Naive B cell (primary cell): ENCODE measurements at regions not wholly inside any gene's neighbourhood (a gene's known extent, or its start where the extent isn't known, plus 50 kb on each side); places are given as distances from the start of the nearest gene placed in this dataset.

Experiments
- ATAC-seq, 2 donors: fragments of 150-1000 bp; cut with Tn5 transposase; 2 replicates each; pipeline ENCODE4 v1.10.0; 2021; ENCODE audit warnings: low read depth in 2 of 2, mild to moderate bottlenecking in 2 of 2, moderate library complexity in 2 of 2
- DNase-seq: peaks from one replicate; pipeline ENCODE4 v3.0.0; 2022
- H3K27ac Mint-ChIP-seq, 6 donors: one replicate each; pipeline ENCODE4 v1.8.0; 2020 to 2022; ENCODE audit warnings: mild to moderate bottlenecking in 6 of 6, mixed read lengths in 6 of 6, moderate library complexity in 5 of 6, inconsistent platforms in 2 of 6
- H3K27me3 Mint-ChIP-seq, 3 donors: one replicate each; pipeline ENCODE4 v1.8.0; 2021 to 2022; ENCODE audit warnings: mixed read lengths in 3 of 3, mild to moderate bottlenecking in 1 of 3
- H3K36me3 Mint-ChIP-seq, 2 donors: one replicate each; pipeline ENCODE4 v1.8.0; 2020 to 2022; ENCODE audit warnings: mixed read lengths in 2 of 2, inconsistent platforms in 1 of 2, mild to moderate bottlenecking in 1 of 2
- H3K4me1 Mint-ChIP-seq, 3 donors: one replicate each; pipeline ENCODE4 v1.8.0; 2020 to 2022; ENCODE audit warnings: mixed read lengths in 3 of 3, inconsistent platforms in 1 of 3, mild to moderate bottlenecking in 1 of 3, moderate library complexity in 1 of 3
- H3K4me3 Mint-ChIP-seq, 8 donors: one replicate each; pipeline ENCODE4 v1.8.0; 2020 to 2022; ENCODE audit warnings: mild to moderate bottlenecking in 8 of 8, mixed read lengths in 8 of 8, moderate library complexity in 8 of 8, inconsistent platforms in 2 of 8
- H3K9me3 Mint-ChIP-seq, 7 donors: one replicate each; pipeline ENCODE4 v1.8.0; 2020 to 2022; ENCODE audit warnings: mixed read lengths in 7 of 7, mild to moderate bottlenecking in 5 of 7, inconsistent platforms in 2 of 7, moderate library complexity in 1 of 7

DNA sequence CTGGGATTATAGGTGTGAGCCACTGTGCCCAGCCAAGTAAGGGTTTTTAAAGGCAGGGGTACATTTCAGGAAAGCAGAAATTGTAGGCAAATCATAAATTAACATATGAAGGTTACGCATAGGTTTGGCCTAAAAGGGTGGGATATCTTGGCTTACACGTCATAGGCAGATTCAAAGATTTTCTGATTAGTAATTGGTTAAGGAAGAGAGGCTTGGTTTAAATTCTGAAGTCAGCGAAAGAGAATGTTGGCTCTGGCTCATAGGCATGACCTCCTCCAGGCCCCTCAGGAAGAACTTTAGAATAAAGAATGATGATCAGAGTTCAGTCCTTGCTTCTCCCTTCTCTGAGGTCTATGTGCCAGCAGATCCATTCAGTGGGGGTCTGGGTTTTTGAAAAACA, 124.8 kb upstream of the RBBP6 start:
- Mint-ChIP-seq H3K36me3 (peaks cover 0 to 8% of the 10 kb centered on the region in 2 donors), H3K27ac (no peak overlapping the region), H3K4me3 (no peak overlapping the region), H3K27me3 (peaks cover 16 to 20% (median 16%) of the 10 kb centered on the region in 3 donors), H3K9me3 (peaks cover 0 to 22% (median 14%) of the 10 kb centered on the region in 7 donors), H3K4me1 (no peaks in the 10 kb centered on the region)
- no peak for ATAC-seq
- DNase-seq: no peak

DNA sequence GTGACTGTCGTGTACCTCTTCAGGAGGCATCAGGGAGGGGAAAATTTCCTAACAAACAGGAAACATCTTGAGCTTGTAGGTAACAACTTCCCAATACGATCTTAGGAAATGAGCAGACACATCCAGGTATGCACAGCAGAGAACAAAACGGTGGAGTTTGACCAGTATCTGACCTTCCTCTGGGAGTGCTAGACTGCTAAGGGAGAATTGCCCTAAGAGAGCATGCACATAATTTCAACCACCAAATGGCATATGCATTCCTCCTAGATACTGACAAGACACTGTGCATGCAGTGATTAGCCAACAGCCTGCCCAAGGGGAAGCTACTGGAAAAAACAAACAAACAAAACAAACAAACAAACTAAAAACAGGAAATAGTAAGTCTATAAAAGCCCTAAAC, 120.6 kb upstream of the RBBP6 start:
- Mint-ChIP-seq H3K27ac (peak overlapping the region in 1 of 6 donors; percentile 10), H3K4me1 (peaks cover 0 to 8% (median 0%) of the 10 kb centered on the region in 3 donors), H3K27me3 (peaks cover 16 to 20% (median 16%) of the 10 kb centered on the region in 3 donors), H3K9me3 (peaks cover 0 to 20% (median 12%) of the 10 kb centered on the region in 7 donors), H3K36me3 (peaks cover 0 to 8% of the 10 kb centered on the region in 2 donors), H3K4me3 (no peak overlapping the region)
- DNase-seq: no peak
- no peak for ATAC-seq

DNA sequence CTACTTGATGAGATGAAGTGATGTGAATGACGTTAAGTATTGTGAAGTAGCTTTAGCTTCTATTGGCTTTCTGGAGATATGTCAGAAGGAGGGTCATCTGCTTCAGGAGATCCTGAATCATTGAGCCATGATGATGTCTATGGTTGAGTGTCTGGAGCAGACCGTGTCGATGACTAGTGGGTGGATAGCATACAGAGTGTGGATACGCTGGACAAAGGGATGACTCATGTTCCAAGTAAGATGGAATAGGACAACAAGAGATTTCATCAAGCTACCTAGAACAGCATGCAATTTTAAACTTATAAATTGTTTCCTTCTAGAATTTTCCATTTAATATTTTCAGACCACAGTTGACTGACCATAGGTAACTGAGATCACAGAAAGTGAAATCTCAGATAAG, 116.1 kb upstream of the RBBP6 start:
- Mint-ChIP-seq H3K27me3 (peaks cover 4 to 15% (median 10%) of the 10 kb centered on the region in 3 donors), H3K4me3 (no peak overlapping the region), H3K9me3 (peaks cover 0 to 5% (median 3%) of the 10 kb centered on the region in 7 donors), H3K4me1 (peaks cover 0 to 8% (median 0%) of the 10 kb centered on the region in 3 donors), H3K36me3 (no peaks in the 10 kb centered on the region), H3K27ac (no peak overlapping the region)
- DNase-seq: no peak
- no peak for ATAC-seq

DNA sequence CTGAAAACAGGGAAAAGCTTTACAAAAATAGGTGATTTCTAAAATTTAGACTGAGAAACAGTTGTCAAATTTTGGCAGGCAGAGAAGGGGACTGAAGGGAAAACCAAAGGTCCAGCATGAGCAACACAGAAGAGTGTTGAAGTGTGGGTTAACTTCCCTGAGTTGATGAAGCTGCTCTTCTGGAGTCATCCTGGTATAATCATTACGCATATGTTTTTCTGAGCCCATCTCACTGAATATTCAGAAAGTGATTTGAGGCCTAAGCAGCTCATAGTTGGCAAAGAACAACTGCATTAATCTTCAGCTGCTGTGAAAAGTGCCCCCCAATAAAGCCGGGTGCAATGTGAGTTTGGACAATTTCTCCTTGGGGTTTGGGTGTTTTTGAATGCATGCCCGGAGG, 115.0 kb upstream of the RBBP6 start:
- peaks cover 0 to 5% (median 3%) of the 10 kb centered on the region in 7 donors for H3K9me3 Mint-ChIP-seq
- no peak for DNase-seq
- no peak overlapping the region for H3K4me3 Mint-ChIP-seq
- H3K27ac Mint-ChIP-seq: no peak overlapping the region
- no peak for ATAC-seq
- peaks cover 0 to 10% (median 7%) of the 10 kb centered on the region in 3 donors for H3K27me3 Mint-ChIP-seq
- H3K36me3 Mint-ChIP-seq: no peaks in the 10 kb centered on the region
- H3K4me1 Mint-ChIP-seq: peaks cover 0 to 8% (median 0%) of the 10 kb centered on the region in 3 donors

DNA sequence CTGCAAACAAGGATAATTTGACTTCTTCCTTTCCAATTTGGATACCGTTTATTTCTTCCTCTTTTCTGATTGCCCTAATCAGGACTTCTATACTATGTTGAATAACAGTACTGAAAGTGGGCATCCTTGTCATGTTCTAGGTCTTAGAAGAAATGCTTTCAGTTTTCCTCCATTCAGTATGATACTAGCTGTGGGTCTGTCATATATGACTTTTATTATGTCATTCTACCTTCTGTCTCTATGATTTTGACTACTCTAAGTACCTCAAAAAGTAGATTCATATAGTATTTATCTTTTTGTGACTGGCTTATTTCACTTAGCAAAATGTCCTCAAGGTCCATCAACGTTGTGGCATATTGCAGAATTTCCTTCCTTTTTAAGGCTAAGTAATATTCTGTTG, 111.5 kb upstream of the RBBP6 start:
- no peaks in the 10 kb centered on the region for H3K36me3 Mint-ChIP-seq
- no peak for ATAC-seq
- no peak overlapping the region for H3K27ac Mint-ChIP-seq
- no peaks in the 10 kb centered on the region for H3K4me1 Mint-ChIP-seq
- no peak for DNase-seq
- peaks cover 0 to 5% (median 3%) of the 10 kb centered on the region in 7 donors for H3K9me3 Mint-ChIP-seq
- no peak overlapping the region for H3K4me3 Mint-ChIP-seq
- peaks cover 16 to 20% (median 19%) of the 10 kb centered on the region in 3 donors for H3K27me3 Mint-ChIP-seq

DNA sequence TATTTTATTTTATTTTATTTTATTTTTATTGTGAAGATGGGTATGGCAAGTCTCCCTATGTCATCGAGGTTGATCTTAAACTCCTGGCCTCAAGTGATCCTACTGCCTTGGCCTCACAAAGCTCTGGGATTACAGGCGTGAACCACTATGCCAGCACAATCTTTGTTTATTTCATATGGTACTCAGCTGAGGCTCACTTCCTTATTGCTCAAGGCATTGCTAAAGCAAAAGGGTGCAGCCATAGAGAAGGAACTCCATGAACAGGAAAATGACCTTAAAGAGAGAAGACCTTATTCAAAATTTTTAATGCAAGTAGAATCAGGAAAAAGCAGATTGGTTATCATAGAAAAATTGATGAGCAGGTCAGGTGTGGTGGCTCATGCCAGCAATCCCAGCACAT, 110.6 kb upstream of the RBBP6 start:
- no peaks in the 10 kb centered on the region for H3K36me3 Mint-ChIP-seq
- DNase-seq (no peak), ATAC-seq (no peak)
- no peak overlapping the region for H3K27ac Mint-ChIP-seq
- H3K9me3 Mint-ChIP-seq: peaks cover 0 to 5% (median 3%) of the 10 kb centered on the region in 7 donors
- peaks cover 26 to 29% (median 27%) of the 10 kb centered on the region in 3 donors for H3K27me3 Mint-ChIP-seq
- H3K4me1 Mint-ChIP-seq: no peaks in the 10 kb centered on the region
- no peak overlapping the region for H3K4me3 Mint-ChIP-seq

DNA sequence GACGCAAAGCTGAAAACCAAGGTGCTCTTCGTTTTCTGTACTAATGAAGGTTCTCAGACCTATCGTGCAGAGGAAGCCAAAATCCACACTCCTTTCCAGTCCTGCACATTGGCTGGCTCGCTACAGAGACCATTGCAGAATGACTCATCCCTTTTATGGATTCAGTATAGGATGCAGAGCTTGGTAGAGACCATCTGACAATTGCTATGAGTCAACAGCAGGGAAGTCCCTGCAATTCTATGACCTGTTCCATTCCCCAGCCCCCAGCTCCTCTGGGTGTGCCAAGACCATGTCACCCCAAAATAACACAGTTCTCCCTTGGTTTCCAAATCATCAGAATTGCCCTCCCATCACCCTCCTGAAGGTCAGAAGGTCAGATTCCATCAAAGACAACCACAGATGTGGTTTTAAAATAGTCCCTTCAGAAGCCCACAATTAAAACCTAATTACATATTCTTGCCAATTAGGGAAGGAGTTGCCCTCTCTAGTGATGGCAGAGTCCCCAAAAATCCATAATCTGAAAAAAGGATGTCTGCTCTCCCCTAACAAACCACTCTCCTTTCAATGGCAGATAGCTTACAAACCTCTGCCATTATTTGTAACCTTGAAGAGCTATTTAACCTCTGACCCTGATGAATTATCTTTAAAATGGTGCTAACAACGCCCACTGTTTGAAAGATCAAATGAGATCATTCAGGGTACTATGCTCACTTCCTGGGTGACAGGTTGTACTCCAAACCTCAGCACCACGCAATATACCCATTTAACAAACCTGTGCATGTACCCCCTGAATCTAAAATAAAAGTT, 108.2 kb upstream of the RBBP6 start:
- DNase-seq (no peak), ATAC-seq (no peak)
- Mint-ChIP-seq H3K27me3 (peaks cover 26 to 33% (median 27%) of the 10 kb centered on the region in 3 donors), H3K9me3 (peaks cover 0 to 5% (median 3%) of the 10 kb centered on the region in 7 donors), H3K4me1 (no peaks in the 10 kb centered on the region), H3K36me3 (no peaks in the 10 kb centered on the region), H3K27ac (no peak overlapping the region), H3K4me3 (no peak overlapping the region)

DNA sequence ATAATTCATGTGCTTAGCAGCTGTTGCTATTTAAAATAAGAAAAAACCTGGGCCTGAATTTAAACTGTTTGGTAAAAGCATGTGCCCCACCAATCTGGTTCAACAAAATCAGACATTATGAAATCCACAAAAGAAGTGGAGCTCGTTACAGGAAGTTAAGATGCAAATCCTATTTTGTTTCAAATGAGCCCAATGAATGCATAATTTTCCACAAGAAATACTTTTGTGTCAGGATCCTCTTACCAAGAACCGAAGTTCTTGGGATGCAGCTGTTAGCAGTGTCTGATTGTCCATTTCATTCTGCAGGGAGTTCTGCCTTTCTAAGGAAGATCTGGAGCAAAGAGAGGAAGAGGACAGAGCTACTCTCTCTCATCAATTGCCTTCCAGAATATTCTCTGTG, 105.7 kb upstream of the RBBP6 start:
- peaks cover 29 to 45% (median 42%) of the 10 kb centered on the region in 3 donors for H3K27me3 Mint-ChIP-seq
- peaks cover 0 to 4% (median 0%) of the 10 kb centered on the region in 7 donors for H3K9me3 Mint-ChIP-seq
- no peaks in the 10 kb centered on the region for H3K36me3 Mint-ChIP-seq
- no peak for DNase-seq
- no peaks in the 10 kb centered on the region for H3K4me1 Mint-ChIP-seq
- no peak overlapping the region for H3K27ac Mint-ChIP-seq
- ATAC-seq: no peak
- H3K4me3 Mint-ChIP-seq: no peak overlapping the region

DNA sequence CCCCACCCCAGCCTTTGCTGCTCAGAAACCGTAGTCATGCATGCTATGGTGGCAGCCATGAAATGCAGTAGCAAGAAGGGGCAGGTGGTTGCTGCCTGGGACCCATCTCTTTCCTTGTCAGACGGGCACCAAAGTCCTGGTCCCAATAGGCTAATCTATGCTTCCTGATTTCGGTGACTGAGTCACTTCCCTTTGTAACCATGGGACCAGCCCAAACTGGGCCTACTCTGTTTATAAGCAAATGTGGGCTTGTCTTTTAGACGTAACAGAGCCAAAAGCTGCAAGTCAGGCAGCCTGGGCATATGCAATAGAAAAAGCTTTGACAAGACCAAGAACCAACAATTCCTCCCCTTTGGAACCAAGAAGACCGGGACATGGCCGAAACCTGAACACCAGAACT, 99.1 kb upstream of the RBBP6 start:
- DNase-seq: no peak
- Mint-ChIP-seq H3K36me3 (peaks cover 0 to 7% of the 10 kb centered on the region in 2 donors), H3K4me3 (no peak overlapping the region), H3K9me3 (peaks cover 0 to 4% (median 0%) of the 10 kb centered on the region in 7 donors), H3K4me1 (no peaks in the 10 kb centered on the region), H3K27ac (no peak overlapping the region), H3K27me3 (peaks cover 27 to 35% (median 32%) of the 10 kb centered on the region in 3 donors)
- no peak for ATAC-seq

DNA sequence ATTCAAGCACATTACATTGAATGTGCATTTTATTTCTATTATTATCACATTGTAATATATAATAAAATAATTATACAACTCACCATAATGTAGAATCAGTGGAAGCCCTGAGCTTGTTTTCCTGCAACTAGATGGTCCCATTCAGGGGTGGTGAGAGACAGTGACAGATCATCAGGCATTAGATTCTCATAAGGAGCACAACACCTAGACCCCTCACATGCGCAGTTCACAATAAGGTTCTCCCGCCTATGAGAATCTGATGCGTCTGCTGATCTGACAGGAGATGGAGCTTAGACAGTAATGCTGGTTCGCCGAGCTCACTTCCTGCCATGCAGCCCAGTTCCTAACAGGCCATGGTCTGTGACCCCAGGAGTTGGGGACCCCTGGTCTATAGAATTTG, 96.7 kb upstream of the RBBP6 start:
- Mint-ChIP-seq H3K4me3 (no peak overlapping the region), H3K4me1 (no peaks in the 10 kb centered on the region), H3K9me3 (peaks cover 0 to 4% (median 0%) of the 10 kb centered on the region in 7 donors), H3K27ac (peak overlapping the region in 1 of 6 donors; percentile 33), H3K27me3 (peaks cover 26 to 28% (median 27%) of the 10 kb centered on the region in 3 donors), H3K36me3 (peaks cover 0 to 7% of the 10 kb centered on the region in 2 donors)
- ATAC-seq: no peak
- DNase-seq: no peak

DNA sequence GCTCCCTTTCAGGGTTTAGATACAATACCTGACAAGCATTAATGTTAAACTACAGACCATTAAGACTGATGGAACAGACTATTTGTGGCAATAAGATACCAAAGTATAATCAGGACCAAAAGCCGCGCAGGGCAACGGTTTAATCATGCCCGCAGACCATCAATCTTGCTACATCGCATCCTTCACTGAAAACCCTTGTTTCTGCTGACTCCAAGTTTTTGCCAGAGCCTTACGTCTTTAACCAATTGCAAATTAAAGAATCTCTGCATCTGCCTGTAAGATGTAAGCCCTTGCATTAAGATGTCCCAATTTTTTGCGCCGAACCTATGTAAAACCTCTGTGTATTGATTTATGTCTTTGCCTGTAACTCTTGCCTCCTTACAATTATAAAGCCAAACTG, 94.2 kb upstream of the RBBP6 start:
- no peaks in the 10 kb centered on the region for H3K4me1 Mint-ChIP-seq
- no peak overlapping the region for H3K4me3 Mint-ChIP-seq
- H3K36me3 Mint-ChIP-seq: peaks cover 0 to 7% of the 10 kb centered on the region in 2 donors
- H3K27me3 Mint-ChIP-seq: peaks cover 6 to 14% (median 11%) of the 10 kb centered on the region in 3 donors
- no peak overlapping the region for H3K27ac Mint-ChIP-seq
- ATAC-seq (no peak), DNase-seq (no peak)
- no peaks in the 10 kb centered on the region for H3K9me3 Mint-ChIP-seq

DNA sequence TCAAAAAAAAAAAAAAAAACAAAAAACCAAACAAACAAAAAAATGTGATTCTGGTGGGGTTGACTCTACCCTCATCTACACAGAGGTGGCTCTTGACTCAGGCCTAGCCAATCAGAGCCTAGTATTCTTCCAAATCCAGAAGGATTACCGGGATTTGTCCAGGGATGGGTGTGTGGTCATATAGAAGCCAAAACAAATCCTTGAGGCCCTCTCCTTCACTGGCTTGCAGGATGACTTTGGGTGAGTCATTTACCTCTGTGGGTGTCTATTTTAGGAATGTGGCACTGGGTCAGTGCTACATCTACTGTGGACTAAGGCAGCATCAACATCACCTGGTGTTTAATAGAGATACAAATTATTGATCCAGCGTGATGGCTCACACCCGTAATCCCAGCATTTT, 93.2 kb upstream of the RBBP6 start:
- Mint-ChIP-seq H3K27ac (no peak overlapping the region), H3K4me3 (no peak overlapping the region)

DNA sequence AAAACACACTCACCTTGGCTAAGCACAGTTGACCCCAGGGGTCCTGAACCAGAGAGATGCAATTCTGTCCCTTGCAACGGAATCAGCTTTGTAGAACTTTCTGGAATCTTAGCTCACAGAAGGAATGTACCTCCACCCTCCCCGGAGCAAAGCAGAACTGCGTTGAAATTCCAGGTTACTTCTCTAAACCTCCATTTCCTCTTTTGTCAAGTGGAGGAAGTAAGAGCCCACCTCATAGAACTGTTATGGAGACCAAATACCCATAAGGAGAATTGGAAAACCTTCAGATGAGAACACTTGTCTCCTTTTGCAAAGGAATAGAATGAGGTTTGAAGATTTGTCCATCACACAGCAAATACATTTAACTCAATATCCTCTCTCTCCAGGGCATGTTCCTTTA, 86.6 kb upstream of the RBBP6 start:
- H3K9me3 Mint-ChIP-seq: peaks cover 0 to 1% (median 0%) of the 10 kb centered on the region in 7 donors
- no peak overlapping the region for H3K4me3 Mint-ChIP-seq
- H3K4me1 Mint-ChIP-seq: no peaks in the 10 kb centered on the region
- DNase-seq (no peak), ATAC-seq (no peak)
- H3K27me3 Mint-ChIP-seq: peaks cover 18 to 39% (median 32%) of the 10 kb centered on the region in 3 donors
- no peaks in the 10 kb centered on the region for H3K36me3 Mint-ChIP-seq
- no peak overlapping the region for H3K27ac Mint-ChIP-seq

More for the DNA sequence above, 93.2 kb upstream of the RBBP6 start:
- peaks cover 0 to 4% of the 10 kb centered on the region in 2 donors for H3K36me3 Mint-ChIP-seq
- no peaks in the 10 kb centered on the region for H3K4me1 Mint-ChIP-seq
- ATAC-seq (no peak), DNase-seq (no peak)
- H3K9me3 Mint-ChIP-seq: no peaks in the 10 kb centered on the region
- peaks cover 6 to 12% (median 11%) of the 10 kb centered on the region in 3 donors for H3K27me3 Mint-ChIP-seq
